ENCODE measurements at regions not wholly inside any gene's neighbourhood (a gene's known extent, or its start where the extent isn't known, plus 50 kb on each side); places are given as distances from the start of the nearest gene placed in this dataset.
"Not testable (repeated sequence)": the region's sequence is repeated elsewhere in the genome, so short reads cannot be mapped to it uniquely, and the experiment has no call there.

DNA sequence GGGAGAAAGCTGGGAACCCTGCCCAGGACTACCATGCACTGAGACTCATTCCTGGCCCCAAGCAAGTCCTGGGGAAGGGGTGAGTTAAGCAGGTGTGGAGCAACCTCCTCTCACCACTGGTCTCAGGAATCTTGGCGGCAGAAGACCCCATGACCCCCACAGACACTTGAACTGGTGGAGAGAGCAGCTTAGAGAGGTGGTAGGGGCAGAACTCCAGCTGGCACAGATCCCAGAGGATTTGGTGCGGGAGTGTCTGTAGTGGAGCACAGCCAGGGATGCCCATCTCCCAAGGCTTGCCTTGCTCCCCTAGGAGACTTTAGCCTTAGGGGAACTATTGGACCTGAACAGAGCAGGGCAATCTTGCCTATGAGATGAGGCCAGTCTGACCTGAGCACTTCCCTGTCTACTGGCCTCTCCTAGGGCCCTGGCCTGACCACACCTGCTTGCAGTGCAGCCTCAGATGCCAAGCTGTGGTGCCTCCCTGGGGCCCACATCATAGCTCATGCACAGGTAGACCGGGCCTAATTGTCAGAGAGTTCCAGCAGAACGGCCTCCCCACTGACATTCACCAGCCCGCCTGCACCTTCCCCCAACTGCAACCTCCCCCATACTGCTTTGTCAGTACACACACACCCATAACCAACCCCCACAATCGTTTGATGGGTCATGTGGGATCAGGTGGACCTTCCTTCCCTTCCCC lies 78.0 kb downstream of the NAA11 start:
- Histone ChIP-seq H3K36me3 (peaks cover 0 to 7% (median 0%) of the 10 kb centered on the region in 3 donors), H3K9me3 (no peaks in the 10 kb centered on the region), H3K4me3 (no peak overlapping the region), H3K27ac (no peak overlapping the region), H3K4me1 (peaks cover 0 to 4% (median 0%) of the 10 kb centered on the region in 4 donors), H3K27me3 (no peaks in the 10 kb centered on the region)
- TF ChIP-seq, protein P1, sequence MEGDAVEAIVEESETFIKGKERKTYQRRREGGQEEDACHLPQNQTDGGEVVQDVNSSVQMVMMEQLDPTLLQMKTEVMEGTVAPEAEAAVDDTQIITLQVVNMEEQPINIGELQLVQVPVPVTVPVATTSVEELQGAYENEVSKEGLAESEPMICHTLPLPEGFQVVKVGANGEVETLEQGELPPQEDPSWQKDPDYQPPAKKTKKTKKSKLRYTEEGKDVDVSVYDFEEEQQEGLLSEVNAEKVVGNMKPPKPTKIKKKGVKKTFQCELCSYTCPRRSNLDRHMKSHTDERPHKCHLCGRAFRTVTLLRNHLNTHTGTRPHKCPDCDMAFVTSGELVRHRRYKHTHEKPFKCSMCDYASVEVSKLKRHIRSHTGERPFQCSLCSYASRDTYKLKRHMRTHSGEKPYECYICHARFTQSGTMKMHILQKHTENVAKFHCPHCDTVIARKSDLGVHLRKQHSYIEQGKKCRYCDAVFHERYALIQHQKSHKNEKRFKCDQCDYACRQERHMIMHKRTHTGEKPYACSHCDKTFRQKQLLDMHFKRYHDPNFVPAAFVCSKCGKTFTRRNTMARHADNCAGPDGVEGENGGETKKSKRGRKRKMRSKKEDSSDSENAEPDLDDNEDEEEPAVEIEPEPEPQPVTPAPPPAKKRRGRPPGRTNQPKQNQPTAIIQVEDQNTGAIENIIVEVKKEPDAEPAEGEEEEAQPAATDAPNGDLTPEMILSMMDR (IDR thresholded peaks at IDR 0.05): no peak
- DNase-seq: no peak
- intact Hi-C loops (cut with DNase I; ENCODE audit: low total_unique reads): no loop called here

DNA sequence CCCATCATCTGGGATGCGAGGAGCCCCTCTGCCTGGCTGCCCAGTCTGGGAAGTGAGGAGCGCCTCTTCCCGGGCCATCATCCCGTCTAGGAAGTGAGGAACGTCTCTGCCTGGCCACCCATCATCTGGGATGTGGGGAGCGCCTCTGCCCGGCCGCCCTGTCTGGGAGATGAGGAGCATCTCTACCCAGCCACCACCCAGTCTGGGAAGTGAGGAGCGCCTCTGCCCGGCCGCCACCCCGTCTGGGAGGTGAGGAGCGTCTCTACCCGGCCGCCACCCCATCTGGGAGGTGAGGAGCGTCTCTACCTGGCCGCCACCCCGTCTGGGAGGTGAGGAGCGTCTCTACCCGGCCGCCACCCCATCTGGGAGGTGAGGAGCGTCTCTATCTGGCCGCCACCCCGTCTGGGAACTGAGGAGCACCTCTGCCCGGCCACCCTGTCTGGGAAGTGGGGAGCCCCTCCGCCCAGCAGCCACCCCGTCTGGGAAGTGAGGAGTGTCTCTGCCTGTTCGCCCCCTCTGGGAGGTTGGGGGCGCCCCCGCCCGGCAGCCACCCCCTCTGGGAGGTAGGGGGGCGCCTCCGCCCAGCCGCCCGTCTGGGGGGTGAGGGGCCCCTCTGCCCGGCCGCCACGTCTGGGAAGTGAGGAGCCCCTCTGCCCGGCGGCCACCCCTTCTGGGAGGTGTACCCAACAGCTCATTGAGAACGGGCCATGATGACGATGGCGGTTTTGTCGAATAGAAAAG lies 80.5 kb downstream of the NAA11 start:
- H3K9me3 ChIP-seq; H3K4me3 ChIP-seq; H3K27ac ChIP-seq; H3K4me1 ChIP-seq; DNase-seq; H3K27me3 ChIP-seq; H3K36me3 ChIP-seq; intact Hi-C loops (cut with DNase I; ENCODE audit: low total_unique reads): not testable (repeated sequence)

DNA sequence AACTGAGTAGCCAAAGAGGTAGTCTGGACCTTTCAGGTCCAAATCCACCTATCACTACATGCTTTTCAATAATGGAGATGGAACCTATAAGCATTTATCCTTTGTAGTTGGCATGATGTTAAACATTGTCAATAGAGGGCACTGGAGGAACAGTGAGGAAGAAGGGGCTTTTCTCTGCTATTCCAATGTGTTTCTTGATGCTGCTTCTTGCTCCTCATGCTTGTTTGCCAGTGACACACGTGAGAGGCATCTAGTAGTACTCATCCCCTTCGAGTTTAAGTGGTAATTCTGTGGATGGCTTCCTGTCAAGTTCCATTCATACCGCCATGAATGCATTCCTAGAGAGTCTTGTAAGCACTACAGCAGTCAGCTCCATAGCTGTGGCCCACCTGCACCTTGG lies 84.0 kb downstream of the NAA11 start:
- TF ChIP-seq, protein P1 (IDR thresholded peaks at IDR 0.05): no peak
- no peak overlapping the region for H3K27ac ChIP-seq
- H3K36me3 ChIP-seq: peaks cover 0 to 3% (median 0%) of the 10 kb centered on the region in 3 donors
- H3K4me3 ChIP-seq: no peak overlapping the region
- intact Hi-C loops (cut with DNase I; ENCODE audit: low total_unique reads): no loop called here
- H3K4me1 ChIP-seq: no peaks in the 10 kb centered on the region
- no peaks in the 10 kb centered on the region for H3K9me3 ChIP-seq
- no peak for DNase-seq
- no peaks in the 10 kb centered on the region for H3K27me3 ChIP-seq

DNA sequence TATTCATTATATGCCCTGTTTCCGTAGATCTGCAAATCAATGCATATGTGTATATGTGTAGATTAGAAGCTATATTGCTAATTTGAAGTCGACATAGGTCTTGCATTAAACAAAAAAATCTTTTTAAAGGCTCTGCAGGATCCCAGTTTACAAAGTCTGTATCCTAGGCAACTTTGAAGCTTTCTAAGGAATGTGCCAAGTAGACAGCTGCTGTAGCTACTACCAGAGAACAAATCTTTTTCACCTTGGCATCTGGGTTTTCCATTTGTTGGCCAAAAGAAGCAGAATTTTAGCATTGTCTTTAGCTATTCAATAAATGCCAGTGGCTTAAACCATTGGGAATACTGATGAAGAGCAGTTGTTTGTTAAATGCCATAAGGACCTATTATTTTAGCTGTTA lies 88.0 kb downstream of the NAA11 start:
- no peak for DNase-seq
- no peaks in the 10 kb centered on the region for H3K36me3 ChIP-seq
- no peak overlapping the region for H3K27ac ChIP-seq
- H3K9me3 ChIP-seq: no peaks in the 10 kb centered on the region
- H3K4me1 ChIP-seq: peaks cover 0 to under 1% (median 0%) of the 10 kb centered on the region in 4 donors
- H3K27me3 ChIP-seq: no peaks in the 10 kb centered on the region
- H3K4me3 ChIP-seq: no peak overlapping the region
- TF ChIP-seq, protein P1 (IDR thresholded peaks at IDR 0.05): no peak
- intact Hi-C loops (cut with DNase I; ENCODE audit: low total_unique reads): loop anchor here (5.0 kb wide), 1 partner anchor 579 kb away; no protein-coding TSS in a partner anchor

DNA sequence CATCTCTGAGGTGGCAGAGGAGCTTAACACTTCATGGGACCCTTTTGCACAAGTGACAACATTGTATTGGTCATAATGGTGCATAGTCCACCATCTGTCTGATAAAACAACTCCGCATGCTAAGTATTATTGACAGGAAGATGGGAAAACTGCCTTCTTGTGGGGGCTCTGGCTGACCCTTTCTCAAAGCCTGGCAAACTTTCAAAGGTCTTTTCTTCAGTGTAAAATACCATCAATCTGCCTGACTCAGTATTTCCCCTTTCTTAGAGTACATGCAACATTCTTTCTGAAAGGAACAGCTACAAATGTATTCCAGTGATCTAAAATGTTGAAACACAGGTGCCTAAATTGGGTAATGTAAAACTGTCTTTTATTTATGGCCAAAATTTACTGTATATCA lies 89.1 kb downstream of the NAA11 start:
- intact Hi-C loops (cut with DNase I; ENCODE audit: low total_unique reads): loop anchor here (5.0 kb wide), 1 partner anchor 581 kb away; no protein-coding TSS in a partner anchor
- H3K4me1 ChIP-seq: peaks cover 0 to 3% (median 0%) of the 10 kb centered on the region in 4 donors
- no peak for DNase-seq
- TF ChIP-seq, protein P1 (IDR thresholded peaks at IDR 0.05): no peak
- H3K4me3 ChIP-seq: no peak overlapping the region
- no peaks in the 10 kb centered on the region for H3K36me3 ChIP-seq
- no peaks in the 10 kb centered on the region for H3K27me3 ChIP-seq
- no peaks in the 10 kb centered on the region for H3K9me3 ChIP-seq
- no peak overlapping the region for H3K27ac ChIP-seq

DNA sequence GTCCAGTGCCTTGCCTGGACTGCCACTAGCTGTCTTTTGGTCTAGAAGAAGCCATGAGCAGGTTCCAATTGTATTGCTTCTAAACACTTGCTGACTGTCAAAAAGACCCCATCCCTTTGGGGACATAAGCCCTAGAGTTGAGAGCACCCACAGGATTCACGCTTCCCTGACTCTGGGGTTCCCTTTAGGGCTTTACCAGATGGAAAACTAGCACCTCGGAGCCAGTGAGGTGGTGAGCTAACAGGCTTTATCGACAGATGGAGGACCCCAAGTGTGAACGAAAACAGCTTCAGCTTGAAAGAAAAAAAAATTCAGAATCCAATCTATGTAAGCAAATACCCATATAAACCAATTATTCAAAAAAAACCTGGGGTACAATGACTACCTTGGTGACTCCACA lies 90.8 kb downstream of the NAA11 start:
- Histone ChIP-seq H3K4me3 (no peak overlapping the region), H3K36me3 (no peaks in the 10 kb centered on the region), H3K9me3 (no peaks in the 10 kb centered on the region), H3K4me1 (peaks cover 0 to 6% (median 0%) of the 10 kb centered on the region in 4 donors), H3K27ac (no peak overlapping the region), H3K27me3 (no peaks in the 10 kb centered on the region)
- DNase-seq: no peak
- TF ChIP-seq, protein P1 (IDR thresholded peaks at IDR 0.05): no peak
- intact Hi-C loops (cut with DNase I; ENCODE audit: low total_unique reads): loop anchor here (5.0 kb wide), 1 partner anchor 582 kb away; no protein-coding TSS in a partner anchor
